GF-D8 (cell line): ENCODE measurements at regions not wholly inside any gene's neighbourhood (a gene's known extent, or its start where the extent isn't known, plus 50 kb on each side); places are given as distances from the start of the nearest gene placed in this dataset.
"Not testable (repeated sequence)": the region's sequence is repeated elsewhere in the genome, so short reads cannot be mapped to it uniquely, and the experiment has no call there.

Experiments used
- DNase-seq: peaks from one replicate; lab custom pipeline; 2025; lab: John Stamatoyannopoulos, UW

DNA sequence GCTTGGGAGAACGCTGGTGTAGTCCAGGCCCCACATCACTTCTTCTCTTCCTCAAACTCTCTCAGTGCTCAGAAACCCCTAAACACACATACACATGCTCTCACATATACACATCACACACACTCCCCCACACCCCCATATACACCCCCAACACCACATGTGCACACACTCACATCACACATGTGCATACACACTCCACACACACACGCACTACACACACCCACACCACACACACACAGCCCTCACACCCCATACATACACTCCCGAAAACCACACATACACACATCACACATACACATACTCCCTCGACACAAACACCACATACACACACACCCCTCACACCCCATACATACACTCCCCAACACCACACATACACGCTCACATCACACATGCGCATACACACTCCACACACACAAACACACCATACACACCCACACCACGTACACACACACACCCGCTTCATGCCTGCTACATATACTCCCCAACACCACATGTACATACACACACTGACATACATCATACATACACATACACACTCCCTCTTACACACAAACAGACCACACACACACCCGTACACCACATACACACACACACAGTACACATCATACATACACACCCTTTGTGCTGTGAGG is 110.3 kb upstream of the TMEM170B start:
- no peak for DNase-seq

DNA sequence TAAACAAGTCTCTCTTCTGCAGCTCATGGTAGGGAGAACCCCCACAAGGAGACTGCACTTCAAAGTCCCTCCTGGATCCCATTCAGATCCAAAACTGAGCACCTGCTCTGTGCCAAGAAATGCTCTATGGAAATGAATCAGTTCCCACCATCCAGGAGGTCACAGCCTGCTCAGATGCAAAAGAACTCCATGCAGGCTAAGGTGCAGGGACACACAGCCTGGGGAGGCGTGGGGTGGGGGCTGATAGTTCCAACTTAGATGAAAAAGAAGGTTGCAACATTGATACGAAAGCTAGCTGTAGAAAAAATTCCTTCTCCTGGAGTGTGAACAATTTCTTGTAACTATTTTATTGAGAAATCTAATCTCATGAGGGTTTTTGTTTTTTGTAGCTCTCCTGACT is 111.0 kb upstream of the TMEM170B start:
- DNase-seq = no peak

DNA sequence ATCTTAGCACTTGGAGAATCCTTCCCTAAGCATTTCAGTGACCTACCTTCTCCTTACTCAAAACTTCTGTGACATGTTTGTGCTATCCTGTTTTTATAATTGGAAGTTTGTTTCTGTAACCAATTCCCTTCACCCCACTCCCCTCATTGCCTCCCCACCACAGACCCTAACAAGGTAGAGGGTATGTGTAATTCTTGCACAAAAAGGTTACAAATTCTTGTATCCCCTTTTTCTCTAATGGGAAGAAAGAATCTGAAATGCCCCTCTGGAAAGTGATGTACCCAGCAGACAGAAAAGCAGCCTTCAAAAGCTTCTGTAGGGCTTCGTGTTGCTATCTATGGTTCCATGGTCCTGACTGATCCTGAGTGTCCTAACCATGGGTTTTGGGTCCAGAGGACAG is 111.7 kb upstream of the TMEM170B start:
- no peak for DNase-seq

DNA sequence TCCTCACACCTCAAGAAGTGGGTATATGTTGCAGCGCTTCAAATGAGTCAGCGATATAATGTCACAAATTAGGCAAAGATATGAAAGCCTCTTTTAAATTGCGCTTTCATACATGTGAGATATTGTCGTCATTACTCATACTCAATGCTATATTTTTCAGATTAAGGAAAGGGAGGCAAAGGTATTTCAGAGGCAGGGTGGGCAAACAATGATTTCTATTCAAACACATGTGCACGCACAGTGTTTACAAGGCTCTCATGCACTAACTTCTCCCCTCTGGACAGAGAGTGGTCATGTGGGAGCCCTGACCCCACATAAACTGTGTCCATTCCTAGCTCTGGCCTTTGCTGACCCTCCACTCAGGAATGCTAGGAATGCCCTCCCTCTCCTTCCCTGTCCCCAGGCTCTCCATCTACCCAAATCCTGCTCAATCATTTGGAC is 112.1 kb upstream of the TMEM170B start:
- no peak for DNase-seq

DNA sequence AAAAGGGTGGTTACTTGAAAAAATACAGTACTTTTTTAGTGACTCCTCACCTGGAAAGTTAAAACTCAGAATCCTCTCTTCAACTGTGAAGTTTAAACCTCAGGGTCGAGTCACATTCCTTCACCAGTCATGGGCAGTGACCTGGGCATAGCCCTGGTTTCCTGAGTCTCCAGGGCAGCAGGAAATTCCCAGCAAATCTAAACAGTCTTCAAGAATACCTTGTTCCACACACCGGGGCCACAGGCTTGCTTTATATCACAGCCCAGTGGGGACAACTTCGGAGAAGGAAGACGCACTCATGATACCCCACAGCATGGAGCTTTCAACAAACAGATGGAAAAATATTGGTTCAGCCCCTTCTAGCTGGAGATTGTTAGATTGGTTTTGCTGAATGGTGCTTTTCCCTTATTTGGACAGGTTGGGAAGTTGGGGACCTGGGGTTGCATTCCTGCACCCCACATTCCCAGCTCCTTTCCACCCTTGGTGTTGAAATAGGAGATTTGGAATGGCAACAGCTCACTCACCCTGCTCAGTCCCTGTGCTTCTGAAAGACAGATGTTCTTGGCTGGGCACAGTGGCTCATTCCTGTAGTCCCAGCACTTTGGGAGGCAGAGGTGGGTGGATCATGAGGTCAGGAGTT is 113.0 kb upstream of the TMEM170B start:
- no peak for DNase-seq

DNA sequence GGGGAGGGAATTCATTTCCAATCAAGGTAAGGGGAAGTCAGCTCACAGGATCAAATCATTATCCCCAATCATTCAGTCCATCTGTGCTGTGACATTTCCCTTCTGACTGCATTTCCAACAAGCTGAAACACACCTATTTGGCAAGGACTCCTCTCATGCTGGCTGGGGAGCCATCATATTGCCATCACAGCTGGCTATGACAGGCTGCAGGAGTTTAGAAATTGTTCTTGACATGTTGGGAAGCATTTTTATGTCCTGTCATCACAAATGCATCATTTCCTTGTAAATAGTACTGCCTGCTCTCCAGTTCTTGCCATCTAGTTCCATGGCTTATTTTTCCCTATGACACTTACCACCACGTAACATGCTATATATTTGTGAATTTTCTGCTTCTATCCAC is 113.9 kb upstream of the TMEM170B start:
- DNase-seq = no peak

DNA sequence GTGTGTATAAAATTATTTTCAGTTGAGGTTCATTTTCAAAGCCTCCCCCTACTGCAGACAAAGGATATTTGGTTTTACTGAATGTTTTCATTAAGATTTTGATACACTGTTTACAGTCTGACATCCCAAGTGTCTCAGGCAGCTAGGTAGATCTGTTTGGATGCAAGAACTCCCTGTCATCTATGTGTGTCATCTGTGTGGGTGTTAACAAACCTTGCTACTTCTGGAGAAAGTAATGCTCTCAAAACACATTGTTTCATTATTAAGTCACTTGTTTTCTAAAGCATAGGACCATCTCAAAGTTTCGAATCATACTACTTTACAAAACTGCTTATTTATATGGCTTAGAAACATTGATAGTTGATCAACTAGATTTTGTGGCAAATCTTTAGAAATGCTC is 114.5 kb upstream of the TMEM170B start:
- no peak for DNase-seq

DNA sequence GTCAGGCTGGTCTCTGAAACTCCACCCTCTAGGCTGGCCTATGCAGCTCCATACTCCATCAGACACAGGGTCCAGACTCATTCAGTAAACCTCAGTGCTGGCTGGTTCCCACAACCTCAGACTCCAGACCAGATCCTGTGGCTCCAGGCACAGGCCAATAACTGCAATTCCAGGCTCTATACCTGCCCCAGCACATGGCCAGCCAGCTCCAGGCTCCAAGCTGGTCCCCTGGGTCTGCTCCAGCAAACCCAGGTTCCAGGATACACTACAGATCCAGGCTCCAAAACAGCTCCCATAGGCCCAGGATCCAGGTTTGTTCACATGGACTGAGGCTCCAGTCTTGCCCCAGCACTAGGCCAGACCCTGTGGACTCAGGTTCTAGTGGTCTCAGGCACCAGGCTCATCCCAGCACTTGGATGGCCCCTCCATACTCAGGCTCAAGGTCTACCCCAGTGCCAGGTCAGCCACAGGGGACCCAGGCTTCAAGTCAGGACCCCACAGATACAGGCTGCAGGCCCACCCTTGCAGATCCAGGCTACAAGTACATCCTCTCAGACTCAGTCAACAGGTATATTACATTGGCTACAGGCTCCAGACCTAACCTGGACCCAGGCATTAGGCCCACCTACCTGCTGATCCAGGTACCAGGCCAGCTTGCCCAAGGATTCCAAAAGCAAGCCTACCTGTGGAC is 117.6 kb upstream of the TMEM170B start:
- DNase-seq = no peak

DNA sequence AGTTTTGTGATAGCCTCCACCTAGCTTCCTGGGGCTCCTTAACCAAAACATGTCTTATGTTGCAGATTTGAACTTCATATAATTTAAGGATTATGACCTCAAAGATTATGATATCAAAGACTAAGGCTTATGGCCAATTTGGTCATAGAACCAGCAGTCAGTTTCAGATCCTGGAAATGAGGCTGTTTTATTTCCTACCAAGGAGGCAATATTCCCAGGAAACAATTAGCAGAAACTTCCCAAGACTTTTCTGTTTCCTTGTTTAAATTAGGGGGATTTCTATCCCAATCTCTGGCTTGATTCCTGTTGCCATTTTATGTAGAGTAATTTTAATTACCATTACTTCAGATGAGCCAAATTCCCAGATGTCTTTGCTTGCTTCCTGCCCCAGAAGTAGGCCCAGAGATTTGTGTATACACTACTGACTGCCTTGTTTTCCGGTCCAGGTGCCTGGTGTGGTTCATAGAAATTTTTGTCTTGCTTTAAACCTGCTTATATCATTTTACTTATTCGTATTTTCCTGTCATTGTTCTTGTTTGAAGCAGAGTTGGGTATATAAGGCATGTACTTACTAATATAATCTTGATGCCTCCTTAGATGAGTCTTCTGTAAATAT is 119.2 kb upstream of the TMEM170B start:
- no peak for DNase-seq

DNA sequence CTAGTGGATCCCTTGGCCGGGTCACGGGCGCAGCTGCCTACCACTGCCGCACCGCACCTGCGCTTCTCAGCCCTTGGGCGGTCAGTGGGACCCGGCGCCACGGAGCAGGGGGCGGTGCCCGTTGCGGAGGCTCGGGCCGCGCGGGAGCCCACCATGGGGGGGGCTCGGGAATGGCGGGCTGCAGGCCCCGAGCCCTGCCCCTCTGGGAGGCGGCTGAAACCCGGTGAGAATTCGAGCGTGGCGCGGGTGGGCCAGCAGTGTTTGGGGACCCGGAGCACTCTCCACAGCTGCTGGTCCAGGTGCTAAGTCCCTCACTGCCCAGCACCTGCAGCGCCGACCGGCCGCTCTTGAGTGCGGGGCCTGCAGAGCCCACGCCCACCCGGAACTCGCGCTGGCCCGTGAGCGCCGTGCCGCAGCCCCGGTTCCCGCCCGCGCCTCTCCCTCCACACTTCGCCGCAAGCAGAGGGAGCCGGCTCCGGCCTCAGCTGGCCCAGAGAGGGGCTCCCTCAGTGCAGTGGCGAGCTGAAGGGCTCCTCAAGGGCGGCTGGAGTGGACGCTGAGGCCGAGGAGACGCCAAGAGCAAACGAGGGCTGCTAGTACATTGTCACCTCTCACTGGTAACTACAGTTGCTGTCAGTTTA is 120.5 kb upstream of the TMEM170B start:
- DNase-seq = no peak

DNA sequence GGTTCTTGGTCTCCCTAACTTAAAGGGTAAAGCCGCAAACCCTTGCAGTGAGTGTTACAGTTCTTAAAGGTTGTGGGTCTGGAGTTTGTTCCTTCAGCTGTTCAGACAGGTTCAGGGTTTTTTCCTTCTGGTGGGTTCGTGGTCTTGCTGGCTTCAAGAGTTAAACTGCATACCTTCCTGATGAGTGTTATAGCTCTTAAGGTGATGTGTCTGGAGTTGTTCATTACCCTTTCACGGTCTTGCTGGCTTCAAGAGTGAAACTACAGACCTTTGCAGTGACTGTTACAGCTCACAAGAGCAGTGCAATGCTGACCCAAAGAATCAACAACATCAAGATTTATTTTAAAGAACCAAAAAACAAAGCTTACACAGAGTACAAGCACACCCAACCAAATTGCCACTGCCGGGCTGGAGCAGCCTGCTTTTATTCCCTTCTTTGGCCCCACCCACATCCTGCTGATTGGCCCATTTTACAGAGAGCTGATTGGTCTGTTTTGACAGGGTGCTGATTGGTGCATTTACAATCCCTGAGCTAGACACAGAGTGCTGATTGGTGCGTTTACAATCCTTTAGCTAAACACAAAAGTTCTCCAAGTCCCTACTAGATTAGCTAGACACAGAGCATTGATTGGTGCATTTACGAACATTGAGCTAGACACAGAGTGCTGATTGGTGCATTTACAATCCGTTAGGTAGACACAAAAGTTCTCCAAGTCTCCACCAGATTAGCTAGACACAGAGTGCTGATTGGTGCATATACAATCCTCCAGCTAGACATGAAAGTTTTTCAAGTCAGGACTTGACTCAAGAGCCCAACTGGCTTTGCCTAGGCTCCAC is 121.2 kb upstream of the TMEM170B start:
- DNase-seq = not testable (repeated sequence)

DNA sequence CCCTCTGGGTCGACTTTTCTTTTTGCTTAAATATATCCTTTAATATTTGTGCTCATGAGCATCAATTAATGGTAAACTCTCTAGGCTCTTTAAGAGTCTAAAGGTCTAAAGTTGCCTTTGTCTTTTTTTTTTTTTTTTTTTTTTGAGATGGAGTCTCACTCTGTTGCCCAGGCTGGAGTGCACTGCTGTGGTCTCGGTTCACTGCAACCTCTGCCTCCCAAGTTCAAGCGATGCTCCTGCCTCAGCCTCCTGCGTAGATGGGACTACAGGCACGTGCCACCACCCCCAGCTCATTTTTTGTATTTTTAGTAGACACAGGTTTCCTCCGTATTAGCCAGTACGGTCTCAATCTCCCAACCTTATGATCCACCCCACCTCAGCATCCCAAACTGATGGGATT is 122.0 kb upstream of the TMEM170B start:
- no peak for DNase-seq

DNA sequence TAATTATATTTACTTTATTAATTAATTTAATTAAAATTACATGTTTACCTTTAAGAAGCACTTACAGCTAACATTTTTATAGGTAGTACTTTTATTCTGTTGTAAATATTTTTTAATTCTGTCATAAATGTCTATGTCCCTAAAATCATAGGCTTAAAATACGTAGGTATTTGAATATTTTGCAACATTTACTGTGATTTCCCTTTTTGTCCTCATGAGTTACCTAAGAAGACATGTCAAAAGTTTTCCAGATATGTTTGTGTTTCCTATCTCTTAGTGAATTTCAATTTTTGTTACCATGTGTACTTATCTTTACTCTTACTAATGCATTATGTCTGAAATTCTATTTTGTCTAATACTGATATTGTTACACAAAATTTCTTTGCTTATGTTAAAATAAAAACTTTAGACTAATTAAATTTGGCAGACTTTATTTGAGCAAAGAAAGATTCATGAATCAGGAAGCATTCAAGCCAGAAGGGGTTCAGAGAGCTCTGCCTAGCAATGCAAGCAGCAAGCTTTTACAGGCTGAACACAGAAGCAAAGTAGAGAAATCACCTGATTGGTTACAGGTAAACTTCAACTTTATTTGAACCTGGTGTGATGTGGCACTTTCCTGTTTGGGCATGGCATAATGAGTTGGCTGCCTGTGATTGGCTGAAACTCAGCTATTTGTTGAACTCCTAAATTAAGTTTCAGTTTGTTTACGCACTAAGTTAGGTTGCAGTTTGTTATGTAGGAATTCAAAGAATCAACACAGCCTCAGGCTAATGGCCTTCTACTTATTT is 123.2 kb upstream of the TMEM170B start:
- no peak for DNase-seq

DNA sequence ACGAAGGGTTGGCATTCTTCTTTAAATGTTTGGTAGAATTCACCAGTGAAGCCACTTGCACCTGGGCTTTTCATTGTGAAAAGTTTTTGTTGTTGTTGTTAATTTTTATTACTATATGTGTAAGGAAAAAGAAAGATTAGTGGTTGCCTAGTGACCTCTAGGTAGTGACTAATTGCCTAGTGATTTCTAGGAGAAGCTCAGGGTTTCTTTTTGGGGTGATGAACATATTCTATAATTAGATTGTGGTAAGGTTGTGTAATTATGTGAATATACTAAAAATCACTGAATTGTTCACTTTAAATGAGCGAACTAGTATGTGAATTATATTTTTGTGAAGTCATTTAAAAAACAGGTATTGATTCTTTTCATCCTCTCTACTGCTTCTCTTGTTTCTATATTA is 123.8 kb upstream of the TMEM170B start:
- no peak for DNase-seq

DNA sequence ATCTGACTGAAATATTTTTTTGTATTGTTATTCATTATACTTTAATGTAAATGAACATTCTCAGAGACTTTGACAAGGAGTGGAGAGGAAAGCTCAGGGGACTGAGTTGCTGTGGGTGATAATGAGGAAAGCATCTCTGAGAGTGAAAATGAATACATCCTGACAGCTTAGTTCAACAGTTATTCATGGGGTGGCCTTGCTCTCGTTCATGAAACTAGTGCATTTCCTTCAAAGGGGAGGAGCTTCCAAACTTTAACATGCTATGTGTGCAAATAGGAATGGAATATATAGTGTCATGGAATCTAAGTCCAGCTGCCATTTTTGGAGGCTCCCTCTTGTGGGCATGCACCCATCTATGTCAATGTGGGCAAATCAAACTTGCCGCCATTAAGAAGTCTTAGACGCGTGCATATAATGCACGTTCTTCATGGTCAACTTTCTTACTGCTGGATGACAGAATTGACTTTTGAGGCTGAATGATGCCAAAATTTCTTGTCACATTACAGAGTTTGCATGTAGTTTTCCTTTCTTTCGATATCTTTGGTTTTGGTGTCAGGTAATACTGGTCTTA is 124.3 kb upstream of the TMEM170B start:
- no peak for DNase-seq

DNA sequence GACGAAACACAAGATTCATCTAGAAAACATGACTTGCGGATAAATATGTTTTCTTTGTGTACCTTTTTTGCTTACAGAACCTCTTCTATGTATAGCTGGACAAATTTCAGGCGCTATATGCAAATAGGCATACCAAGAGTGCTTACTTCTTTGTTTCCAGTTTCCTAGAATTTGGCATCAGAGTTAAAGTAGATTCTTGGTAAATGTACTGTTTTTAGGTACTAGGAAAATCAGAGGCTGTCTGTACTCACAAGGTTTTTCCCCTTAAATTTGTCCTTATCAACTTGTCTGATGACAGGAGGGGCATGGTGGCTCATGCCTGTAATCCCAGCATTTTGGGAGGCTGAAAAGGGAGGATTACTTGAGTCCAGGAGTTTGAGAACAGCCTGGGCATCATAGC is 124.9 kb upstream of the TMEM170B start:
- peak; percentile 48 for DNase-seq

DNA sequence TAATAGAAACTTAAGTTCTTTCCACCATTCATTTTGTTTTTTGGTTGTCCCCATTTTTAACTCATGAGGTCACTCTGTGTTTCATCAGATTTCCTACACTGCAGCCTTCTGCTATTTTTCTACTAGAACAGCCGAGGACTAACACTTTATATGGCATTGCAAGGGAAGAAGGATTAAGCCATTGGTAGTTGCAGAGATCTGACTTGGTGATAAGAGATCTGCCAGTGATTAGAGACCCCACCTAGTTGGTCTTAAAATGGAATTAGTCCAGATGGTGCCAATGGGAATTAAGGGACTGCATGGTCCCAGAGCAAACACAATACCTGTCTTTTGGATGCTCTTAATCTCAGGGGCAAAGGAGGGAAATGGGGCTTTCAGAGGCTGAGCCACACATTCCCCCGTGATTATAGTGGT is 125.5 kb upstream of the TMEM170B start:
- peak; percentile 13 for DNase-seq

DNA sequence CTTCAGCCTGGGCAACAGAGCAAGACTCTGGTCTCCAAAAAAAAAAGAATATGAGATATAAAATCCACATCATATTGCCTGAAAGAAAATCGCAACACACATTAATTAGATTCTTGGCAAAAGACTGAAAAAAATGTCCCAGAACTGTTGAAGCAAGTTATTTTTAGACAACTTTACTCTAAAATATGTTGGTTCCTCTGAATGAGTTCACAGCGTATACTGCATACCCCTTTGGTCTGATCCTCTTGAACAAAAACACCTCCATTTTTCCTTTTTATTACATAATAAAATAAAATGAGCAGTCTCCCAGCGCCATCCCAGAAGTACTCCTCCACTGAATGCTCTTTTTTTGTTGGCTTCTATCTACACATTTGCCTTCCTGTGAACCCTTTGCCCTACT is 126.0 kb upstream of the TMEM170B start:
- no peak for DNase-seq

DNA sequence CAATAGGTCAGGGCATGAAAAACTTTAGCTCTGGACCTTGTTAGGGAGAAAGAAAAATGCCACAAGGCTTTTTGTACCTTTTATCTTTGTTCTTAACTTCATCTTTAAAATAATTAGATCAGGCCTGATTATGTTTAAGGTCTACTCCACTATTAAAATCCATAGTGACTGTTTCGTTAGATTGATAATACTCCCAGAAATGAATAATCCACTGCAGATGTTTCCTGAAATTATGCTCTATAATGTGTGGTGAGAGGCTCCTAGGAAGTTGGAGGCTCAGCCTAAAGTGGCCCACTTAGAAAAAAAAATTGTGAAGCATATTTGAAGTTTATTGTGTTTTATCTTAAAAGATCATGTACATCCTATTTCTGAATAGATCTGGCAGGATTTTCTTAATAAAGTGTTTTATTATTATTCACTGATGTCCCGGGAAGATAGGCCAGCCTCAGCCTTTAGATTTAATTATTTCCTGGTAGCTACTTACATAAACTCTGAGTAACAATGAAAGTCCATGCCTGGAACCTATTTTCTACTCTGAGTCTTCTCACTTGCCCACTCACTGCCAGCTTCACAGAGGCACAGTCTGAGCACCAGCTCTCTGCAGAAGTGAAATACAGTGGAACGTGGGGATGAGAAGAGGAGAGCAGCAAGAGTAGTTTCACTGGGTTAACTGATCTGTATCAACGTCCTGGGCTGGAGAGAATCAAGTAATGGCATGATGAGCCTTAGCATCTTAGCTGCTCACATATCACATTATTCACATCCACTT is 126.8 kb upstream of the TMEM170B start:
- no peak for DNase-seq

DNA sequence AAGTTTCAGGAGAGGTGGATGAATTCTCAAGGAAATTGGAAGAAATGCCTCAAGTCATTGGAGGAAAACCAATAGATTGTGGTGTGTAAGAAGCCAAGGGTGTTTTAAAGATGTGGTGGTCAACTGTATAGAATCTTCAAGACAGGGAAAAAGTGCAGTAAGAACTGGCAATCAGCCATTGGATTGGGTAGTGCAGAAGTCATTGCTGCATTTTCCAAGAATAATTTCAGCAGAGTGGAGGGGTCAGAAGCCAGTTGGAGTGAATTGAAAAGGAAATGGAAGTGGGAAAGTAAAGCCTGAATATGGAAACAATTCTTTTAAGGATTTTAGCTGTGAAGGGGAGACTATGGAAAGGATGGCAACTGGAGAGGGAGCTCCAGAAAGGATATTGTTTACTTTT is 128.2 kb upstream of the TMEM170B start:
- no peak for DNase-seq
